H1 (cell line): ENCODE measurements at regions not wholly inside any gene's neighbourhood (a gene's known extent, or its start where the extent isn't known, plus 50 kb on each side); places are given as distances from the start of the nearest gene placed in this dataset.

Source experiments
- CTCF ChIA-PET: fragments of 300-600 bp; sonication (Branson Sonifier 250); formaldehyde crosslinking; loops from one replicate; lab custom pipeline; 2021; ENCODE audit not compliant: partially characterized antibody; lab: Charles Lee
- POLR2A ChIA-PET: fragments of 300-600 bp; sonication (Branson Sonifier 250); formaldehyde crosslinking; loops from one replicate; lab custom pipeline; 2021; ENCODE audit warnings: inconsistent platforms; ENCODE audit not compliant: partially characterized antibody; lab: Charles Lee
- DNase-seq, 2 experiments: peaks; one replicate each; pipeline versions ENCODE4 v3.0.0 to v3.0.0-alpha.2; 2010 to 2022; ENCODE audit warnings: low spot score in 2 of 2, low read depth in 1 of 2, mixed read lengths in 1 of 2
- FAIRE-seq: peaks from 2 replicates; lab custom pipeline; 2011; peaks lifted over from hg19 to GRCh38; lab: Jason Lieb, UNC
- H2AFZ ChIP-seq: 2 replicates; pipeline ENCODE4 v1.8.1; 2012; ENCODE audit warnings: low read length, inconsistent platforms
- H2AK5ac ChIP-seq: 2 replicates; pipeline ENCODE4 v1.6.1; 2013; ENCODE audit warnings: low read depth, low read length
- H2BK120ac ChIP-seq: replicated peaks from 2 replicates; pipeline ENCODE3; 2013; ENCODE audit warnings: low read depth, low read length, inconsistent platforms
- H2BK12ac ChIP-seq: 2 replicates; pipeline ENCODE4 v1.6.1; 2013; ENCODE audit warnings: low read depth, low read length
- H2BK15ac ChIP-seq: 2 replicates; pipeline ENCODE4 v1.6.1; 2013; ENCODE audit warnings: low read length
- H2BK20ac ChIP-seq: 2 replicates; pipeline ENCODE4 v1.6.1; 2013; ENCODE audit warnings: low read length
- H2BK5ac ChIP-seq: 2 replicates; pipeline ENCODE4 v1.6.1; 2013; ENCODE audit warnings: low read depth, low read length
- H3K14ac ChIP-seq: 2 replicates; pipeline ENCODE4 v1.6.1; 2013; ENCODE audit warnings: inconsistent platforms; ENCODE audit not compliant: insufficient read length
- H3K18ac ChIP-seq: 2 replicates; pipeline ENCODE4 v1.6.1; 2013; ENCODE audit warnings: low read length; ENCODE audit errors: extremely low read depth
- H3K23ac ChIP-seq: 2 replicates; pipeline ENCODE4 v1.6.1; 2013; ENCODE audit warnings: inconsistent platforms; ENCODE audit not compliant: insufficient read length
- H3K23me2 ChIP-seq: 2 replicates; pipeline ENCODE4 v1.6.1; 2013; ENCODE audit warnings: low read depth, low read length
- H3K27ac ChIP-seq: 2 replicates; pipeline ENCODE4 v1.6.1; 2011; ENCODE audit warnings: low read depth, low read length, inconsistent platforms
- H3K27me3 ChIP-seq, 4 experiments: replicated peaks in 1 of 4; 1 replicate in 1 of 4; 2 replicates in 3 of 4; pipeline versions ENCODE4 v1.6.1 to v1.8.1; 2011 to 2013; ENCODE audit warnings: low read length in 3 of 4, mild to moderate bottlenecking in 3 of 4, inconsistent platforms in 2 of 4, mixed read lengths in 2 of 4, moderate library complexity in 1 of 4; ENCODE audit not compliant: control insufficient read depth in 3 of 4, insufficient read depth in 3 of 4; ENCODE audit errors: extremely low read depth in 1 of 4
- H3K36me3 ChIP-seq, 4 experiments: 2 replicates each; pipeline versions ENCODE4 v1.6.1 to v1.8.1; 2011 to 2013; ENCODE audit warnings: mild to moderate bottlenecking in 4 of 4, low read length in 3 of 4, moderate library complexity in 2 of 4, control low read depth in 1 of 4, inconsistent platforms in 1 of 4; ENCODE audit not compliant: insufficient read depth in 4 of 4, control insufficient read depth in 2 of 4
- H3K4ac ChIP-seq: replicated peaks from 2 replicates; pipeline ENCODE3; 2013; ENCODE audit warnings: low read length, low read depth, mixed read lengths, inconsistent platforms; ENCODE audit not compliant: insufficient read length
- H3K4me1 ChIP-seq, 4 experiments: replicated peaks in 1 of 4; 1 replicate in 1 of 4; 2 replicates in 3 of 4; pipeline versions ENCODE4 v1.6.1 to v1.8.1; 2011 to 2013; ENCODE audit warnings: low read length in 3 of 4, inconsistent platforms in 2 of 4, mixed read lengths in 1 of 4; ENCODE audit not compliant: insufficient read depth in 4 of 4, control insufficient read depth in 3 of 4
- H3K4me2 ChIP-seq, 2 experiments: 2 replicates each; pipeline versions ENCODE4 v1.6.1 to v1.8.1; 2011 to 2013; ENCODE audit warnings: low read depth in 2 of 2, low read length in 2 of 2, control low read depth in 1 of 2, inconsistent platforms in 1 of 2, mild to moderate bottlenecking in 1 of 2; ENCODE audit not compliant: insufficient read depth in 1 of 2
- H3K4me3 ChIP-seq, 4 experiments: fragments of 200-600, 300-600 bp in 1 of 4; sonication (generic), shearing (Covaris generic), sonication (Bioruptor Twin) in 1 of 4; 2 replicates each; pipeline versions ENCODE4 v1.5.1 to v1.8.1; 2011 to 2016; ENCODE audit warnings: low read length in 4 of 4, low read depth in 3 of 4, control low read depth in 2 of 4, inconsistent platforms in 2 of 4, mild to moderate bottlenecking in 2 of 4, mixed read lengths in 1 of 4, moderate library complexity in 1 of 4; ENCODE audit not compliant: insufficient read depth in 2 of 4; ENCODE audit errors: extremely low read depth in 1 of 4
- H3K56ac ChIP-seq: replicated peaks from 2 replicates; pipeline ENCODE3; 2013; ENCODE audit warnings: low read depth, mild to moderate bottlenecking, mixed read lengths, low read length, inconsistent platforms; ENCODE audit not compliant: insufficient read length
- H3K79me1 ChIP-seq: 2 replicates; pipeline ENCODE4 v1.6.1; 2013; ENCODE audit warnings: low read depth, low read length, control low read depth
- H3K79me2 ChIP-seq, 2 experiments: 2 replicates each; pipeline versions ENCODE4 v1.6.1 to v1.8.1; 2012 to 2013; ENCODE audit warnings: low read length in 2 of 2, mild to moderate bottlenecking in 2 of 2, inconsistent platforms in 1 of 2; ENCODE audit not compliant: insufficient read depth in 2 of 2, control insufficient read depth in 1 of 2
- H3K9ac ChIP-seq, 4 experiments: replicated peaks in 1 of 4; 1 replicate in 1 of 4; 2 replicates in 3 of 4; pipeline versions ENCODE4 v1.6.1 to v1.8.1; 2011 to 2013; ENCODE audit warnings: low read depth in 3 of 4, low read length in 3 of 4, control low read depth in 2 of 4, mild to moderate bottlenecking in 2 of 4, moderate library complexity in 2 of 4, inconsistent platforms in 1 of 4; ENCODE audit errors: extremely low read depth in 1 of 4
- H3K9me3 ChIP-seq, 2 experiments: 2 replicates each; pipeline versions ENCODE4 v1.6.1 to v1.8.1; 2012 to 2013; ENCODE audit warnings: mild to moderate bottlenecking in 2 of 2, moderate library complexity in 2 of 2, control low read depth in 1 of 2, inconsistent platforms in 1 of 2, low read depth in 1 of 2, low read length in 1 of 2, mixed read lengths in 1 of 2; ENCODE audit not compliant: insufficient read depth in 2 of 2
- H4K20me1 ChIP-seq, 2 experiments: replicated peaks in 1 of 2; 2 replicates each; pipeline versions ENCODE3 to v1.8.1; 2011 to 2013; ENCODE audit warnings: inconsistent platforms in 2 of 2, low read length in 2 of 2, mild to moderate bottlenecking in 1 of 2; ENCODE audit not compliant: insufficient read depth in 2 of 2, control insufficient read depth in 1 of 2
- H4K5ac ChIP-seq: 2 replicates; pipeline ENCODE4 v1.6.1; 2013; ENCODE audit warnings: low read length, low read depth, mixed read lengths, inconsistent platforms; ENCODE audit not compliant: insufficient read length
- H4K8ac ChIP-seq: 2 replicates; pipeline ENCODE4 v1.8.0; 2013; ENCODE audit warnings: mild to moderate bottlenecking, moderate library complexity, low read length, inconsistent platforms; ENCODE audit not compliant: insufficient read depth; ENCODE audit errors: extremely low read depth
- H4K91ac ChIP-seq: replicated peaks from 2 replicates; pipeline ENCODE3; 2013; ENCODE audit warnings: low read length, mixed read lengths, inconsistent platforms; ENCODE audit not compliant: insufficient read length
- BACH1 ChIP-seq: IDR thresholded peaks from 2 replicates; pipeline ENCODE4 v1.6.1; 2012; ENCODE audit warnings: low read length, improper control_type of control experiment
- BRCA1 ChIP-seq: IDR thresholded peaks from 2 replicates; pipeline ENCODE4 v1.6.1; 2012; ENCODE audit warnings: low read depth, low read length, improper control_type of control experiment
- CBX5 ChIP-seq: fragments of 300-800, 300-1000 bp; sonication (generic); IDR thresholded peaks from 2 replicates; pipeline ENCODE4 v1.7.1; 2016; ENCODE audit warnings: antibody characterized with exemption, low read length, low read depth
- CBX8 ChIP-seq: fragments of 300-800, 300-1000 bp; sonication (generic); IDR thresholded peaks from 2 replicates; pipeline ENCODE4 v1.7.1; 2016; ENCODE audit warnings: low read depth, low read length, borderline replicate concordance
- EGR1 ChIP-seq: IDR thresholded peaks from 2 replicates; pipeline ENCODE4 v1.6.1; 2011; ENCODE audit warnings: low read depth, low read length, borderline replicate concordance
- GABPA ChIP-seq: IDR thresholded peaks from 2 replicates; pipeline ENCODE4 v1.6.1; 2011; ENCODE audit warnings: mild to moderate bottlenecking, low read length, moderate library complexity, borderline replicate concordance; ENCODE audit not compliant: insufficient read depth
- JUND ChIP-seq: IDR thresholded peaks from 2 replicates; pipeline ENCODE4 v1.6.1; 2011; ENCODE audit warnings: mild to moderate bottlenecking, improper control_type of control experiment, low read length
- NRF1 ChIP-seq: IDR thresholded peaks from 2 replicates; pipeline ENCODE4 v1.6.1; 2011; ENCODE audit warnings: mild to moderate bottlenecking, low read depth, low read length, improper control_type of control experiment
- POLR2A ChIP-seq, 2 experiments: IDR thresholded peaks; 1 replicate in 1 of 2; 2 replicates in 1 of 2; pipeline ENCODE4 v1.6.1; 2011; ENCODE audit warnings: low read depth in 2 of 2, low read length in 2 of 2, mild to moderate bottlenecking in 2 of 2; ENCODE audit errors: control extremely low read depth in 1 of 2
- POLR2AphosphoS5 ChIP-seq: IDR thresholded peaks from 2 replicates; pipeline ENCODE4 v1.6.1; 2011; ENCODE audit warnings: low read depth, low read length
- RAD21 ChIP-seq, 2 experiments: IDR thresholded peaks in 1 of 2; conservative IDR thresholded peaks in 1 of 2; 2 replicates each; pipeline ENCODE4 v1.6.1; 2011; ENCODE audit warnings: low read depth in 2 of 2, low read length in 2 of 2, improper control_type of control experiment in 1 of 2, inconsistent platforms in 1 of 2, mild to moderate bottlenecking in 1 of 2, moderate library complexity in 1 of 2
- RNF2 ChIP-seq: fragments of 200-900, 300-1000 bp; sonication (generic); IDR thresholded peaks from 2 replicates; pipeline ENCODE4 v1.7.1; 2016; ENCODE audit warnings: borderline replicate concordance, low read depth, mild to moderate bottlenecking, antibody characterized with exemption, low read length; ENCODE audit not compliant: poor library complexity, severe bottlenecking; ENCODE audit errors: missing control alignments
- RXRA ChIP-seq: IDR thresholded peaks from 2 replicates; pipeline ENCODE4 v1.6.1; 2011; ENCODE audit warnings: low read depth, mild to moderate bottlenecking, low read length, moderate library complexity; ENCODE audit not compliant: insufficient read depth
- TBP ChIP-seq: IDR thresholded peaks from 2 replicates; pipeline ENCODE4 v1.6.1; 2011; ENCODE audit warnings: low read depth, low read length, improper control_type of control experiment
- TCF12 ChIP-seq: IDR thresholded peaks from 2 replicates; pipeline ENCODE4 v1.6.1; 2011; ENCODE audit warnings: low read depth, mild to moderate bottlenecking, low read length
- WGBS, 2 experiments: shearing (Covaris generic) in 1 of 2; methylation state at CpG; one replicate each; pipeline versions ENCODE4 v1.1.6 to v1.1.7; 2013 to 2015; ENCODE audit warnings: low lambda C conversion rate in 2 of 2, mixed read lengths in 2 of 2, inconsistent platforms in 1 of 2, low coverage in 1 of 2, missing lambda C conversion rate in 1 of 2; ENCODE audit not compliant: insufficient replicate concordance in 2 of 2, insufficient coverage in 1 of 2, insufficient read length in 1 of 2; ENCODE audit errors: extremely low coverage in 1 of 2, missing lambda C conversion rate in 1 of 2; 5-methylcytosine and 5-hydroxymethylcytosine counted together

DNA sequence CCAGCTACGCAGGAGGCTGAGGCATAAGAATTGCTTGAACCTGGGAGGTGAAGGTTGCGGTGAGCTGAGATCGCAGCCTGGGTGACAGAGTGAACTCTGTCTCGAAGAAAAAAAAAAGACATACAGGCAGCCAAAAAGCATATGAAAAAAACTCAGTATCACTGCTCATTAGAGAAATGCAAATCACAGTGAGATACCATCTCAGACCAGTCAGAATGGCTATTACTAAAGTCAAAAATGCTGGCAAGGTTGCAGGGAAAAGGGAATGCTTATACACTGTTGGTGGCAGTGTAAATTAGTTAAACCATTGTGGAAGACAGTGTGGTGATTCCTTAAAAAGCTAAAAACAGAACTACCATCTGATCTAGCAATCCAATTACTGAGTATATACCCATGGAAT lies 123.1 kb downstream of the CHIC2 start:
- no peak for FAIRE-seq
- H3K4ac ChIP-seq, result no peak overlapping the region
- H2BK15ac ChIP-seq, result no peak overlapping the region
- H4K8ac ChIP-seq, result no peak overlapping the region
- no peak overlapping the region for H3K23ac ChIP-seq
- no peak overlapping the region for H2BK120ac ChIP-seq
- H2BK5ac ChIP-seq, result no peak overlapping the region
- no peak overlapping the region for H3K4me3 ChIP-seq
- no peak overlapping the region for H4K5ac ChIP-seq
- H3K4me1 ChIP-seq, result no peaks in the 10 kb centered on the region
- no peaks in the 10 kb centered on the region for H3K9me3 ChIP-seq
- H3K14ac ChIP-seq, result no peak overlapping the region
- no peak for DNase-seq
- 82% methylated on average over 4 of the region's 4 CpGs; no CpG with 5 or more reads in 1 of the 2 experiments for WGBS, 2 experiments
- no peaks in the 10 kb centered on the region for H4K20me1 ChIP-seq
- CTCF ChIA-PET, result interaction anchor here (1.1 to 2.0 kb wide), 2 partner anchors 8 to 276 kb away, joined by 4 read pairs; no protein-coding TSS in a partner anchor
- H3K27ac ChIP-seq, result no peak overlapping the region
- H3K18ac ChIP-seq, result no peak overlapping the region
- H2AK5ac ChIP-seq, result no peak overlapping the region
- H2AFZ ChIP-seq, result no peak overlapping the region
- no peak overlapping the region for H3K56ac ChIP-seq
- no peaks in the 10 kb centered on the region for H3K79me2 ChIP-seq
- TF ChIP-seq NRF1 (no peak), TCF12 (no peak), BRCA1 (no peak), RAD21 (IDR thresholded peaks at IDR 0.05 in 1 of 2, conservative IDR thresholded peaks at IDR 0.05 in 1 of 2; ENCODE audit: low read depth in 2 of 2, low read length in 2 of 2) (no peak), RXRA (no peak), CBX8 (no peak), BACH1 (no peak), POLR2A (IDR thresholded peaks at IDR 0.05; ENCODE audit: control extremely low read depth in 1 of 2, low read depth in 2 of 2, low read length in 2 of 2) (no peak), EGR1 (no peak), TBP (no peak), JUND (no peak), GABPA (no peak), CBX5 (no peak), RNF2 (no peak), POLR2AphosphoS5 (no peak)
- TF ChIP-seq, all 59 proteins: peak for 0
- H3K27me3 ChIP-seq, result no peaks in the 10 kb centered on the region
- no peaks in the 10 kb centered on the region for H3K79me1 ChIP-seq
- no peak overlapping the region for H2BK20ac ChIP-seq
- H3K23me2 ChIP-seq, result no peaks in the 10 kb centered on the region
- H4K91ac ChIP-seq, result no peak overlapping the region
- H2BK12ac ChIP-seq, result no peak overlapping the region
- no peaks in the 10 kb centered on the region for H3K36me3 ChIP-seq
- H3K9ac ChIP-seq, result no peak overlapping the region
- POLR2A ChIA-PET, result no interaction called here
- H3K4me2 ChIP-seq, result no peak overlapping the region
